ENCODE measurements at regions not wholly inside any gene's neighbourhood (a gene's known extent, or its start where the extent isn't known, plus 50 kb on each side); places are given as distances from the start of the nearest gene placed in this dataset.

DNA sequence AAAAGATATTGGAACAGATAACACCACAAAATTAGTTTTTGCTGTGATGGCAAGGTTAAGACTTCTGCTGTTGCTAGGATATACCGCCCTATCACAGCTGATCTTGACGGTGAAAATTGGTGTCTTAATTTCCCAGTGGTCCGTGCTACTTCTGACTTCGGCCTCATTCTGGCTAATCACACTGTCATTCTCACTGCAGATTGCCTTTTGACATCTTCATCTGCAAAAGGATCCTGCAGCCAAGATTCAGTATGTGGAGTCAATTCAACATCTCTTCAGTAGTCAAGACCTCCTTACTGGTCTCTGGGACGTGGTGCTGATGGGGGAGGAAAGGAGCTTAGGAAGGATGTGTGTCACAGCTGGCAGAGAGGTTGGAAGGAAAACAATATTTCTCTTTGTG lies 438.6 kb downstream of the WDR72 start:
- no peaks in the 10 kb centered on the region for H3K27me3 ChIP-seq (ENCODE audit: control insufficient read depth in 1 of 2, insufficient read depth in 2 of 2, low read length in 2 of 2)
- H3K36me3 ChIP-seq (ENCODE audit: control insufficient read depth in 2 of 2, insufficient read depth in 2 of 2, low read length in 1 of 2): no peaks in the 10 kb centered on the region
- H3K4me3 ChIP-seq (ENCODE audit: low read depth in 1 of 2, low read length in 2 of 2): no peak overlapping the region
- 77 to 78% methylated on average over 5 of the region's 5 CpGs for whole genome bisulfite sequencing, 2 donors
- no peaks in the 10 kb centered on the region for H3K9me3 ChIP-seq (ENCODE audit: control insufficient read depth in 2 of 2, insufficient read depth in 1 of 2, low read depth in 1 of 2, low read length in 1 of 2)
- no peak overlapping the region for H3K27ac ChIP-seq (ENCODE audit: low read depth in 2 of 2, low read length in 1 of 2)
- H3K4me1 ChIP-seq (ENCODE audit: control insufficient read depth in 2 of 2, insufficient read depth in 2 of 2, low read length in 1 of 2): no peaks in the 10 kb centered on the region

DNA sequence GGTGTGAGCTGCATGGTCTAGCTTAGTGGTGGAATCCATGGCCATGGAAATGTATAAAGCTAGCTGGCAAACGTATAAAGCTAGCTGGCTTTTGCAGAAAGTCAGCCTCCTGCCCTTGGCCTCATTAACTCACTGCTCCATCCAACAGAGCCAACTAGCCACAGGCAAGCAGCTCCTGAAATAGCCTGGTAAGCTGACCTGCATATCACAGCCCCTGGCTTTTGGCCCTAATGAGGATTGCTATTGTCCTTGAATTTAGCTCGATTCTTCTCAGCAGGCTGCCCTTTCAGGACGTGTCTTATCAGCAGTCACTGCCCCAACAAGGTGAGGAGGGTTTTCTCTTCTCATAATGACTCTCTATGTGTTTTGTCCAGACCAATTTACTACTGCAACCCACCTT lies 446.8 kb downstream of the WDR72 start:
- Histone ChIP-seq H3K4me1 (ENCODE audit: control insufficient read depth in 2 of 2, insufficient read depth in 2 of 2, low read length in 1 of 2) (no peaks in the 10 kb centered on the region), H3K4me3 (ENCODE audit: low read depth in 1 of 2, low read length in 2 of 2) (no peak overlapping the region), H3K27ac (ENCODE audit: low read depth in 2 of 2, low read length in 1 of 2) (no peak overlapping the region), H3K27me3 (ENCODE audit: control insufficient read depth in 1 of 2, insufficient read depth in 2 of 2, low read length in 2 of 2) (no peaks in the 10 kb centered on the region), H3K9me3 (ENCODE audit: control insufficient read depth in 2 of 2, insufficient read depth in 1 of 2, low read depth in 1 of 2, low read length in 1 of 2) (no peaks in the 10 kb centered on the region), H3K36me3 (ENCODE audit: control insufficient read depth in 2 of 2, insufficient read depth in 2 of 2, low read length in 1 of 2) (no peaks in the 10 kb centered on the region)
- WGBS, 2 donors: 21 to 35% methylated on average over 3 of the region's 3 CpGs

DNA sequence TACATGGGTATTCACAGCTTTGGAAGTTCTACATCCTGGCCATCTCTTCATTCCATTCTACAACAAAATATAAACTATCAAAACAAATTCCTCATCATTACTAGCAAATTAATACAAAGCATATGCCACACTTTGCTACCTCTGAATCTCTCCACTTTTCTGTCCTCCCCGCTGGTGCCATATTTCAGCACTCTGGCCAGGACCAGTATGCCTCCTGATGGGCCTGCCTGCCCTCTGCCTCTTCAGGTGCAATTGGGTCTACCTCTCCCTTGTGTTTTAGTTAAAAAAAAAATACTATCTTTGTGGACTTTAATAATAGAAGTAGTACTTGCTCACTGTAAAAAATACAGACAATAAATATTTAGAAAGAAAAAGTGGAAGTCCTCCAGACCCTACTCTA lies 448.8 kb downstream of the WDR72 start:
- Histone ChIP-seq H3K9me3 (ENCODE audit: control insufficient read depth in 2 of 2, insufficient read depth in 1 of 2, low read depth in 1 of 2, low read length in 1 of 2) (no peaks in the 10 kb centered on the region), H3K27me3 (ENCODE audit: control insufficient read depth in 1 of 2, insufficient read depth in 2 of 2, low read length in 2 of 2) (no peaks in the 10 kb centered on the region), H3K4me3 (ENCODE audit: low read depth in 1 of 2, low read length in 2 of 2) (no peak overlapping the region), H3K4me1 (ENCODE audit: control insufficient read depth in 2 of 2, insufficient read depth in 2 of 2, low read length in 1 of 2) (no peaks in the 10 kb centered on the region), H3K36me3 (ENCODE audit: control insufficient read depth in 2 of 2, insufficient read depth in 2 of 2, low read length in 1 of 2) (no peaks in the 10 kb centered on the region), H3K27ac (ENCODE audit: low read depth in 2 of 2, low read length in 1 of 2) (no peak overlapping the region)
- 85 to 94% methylated on average over 1 of the region's 1 CpG for WGBS, 2 donors

DNA sequence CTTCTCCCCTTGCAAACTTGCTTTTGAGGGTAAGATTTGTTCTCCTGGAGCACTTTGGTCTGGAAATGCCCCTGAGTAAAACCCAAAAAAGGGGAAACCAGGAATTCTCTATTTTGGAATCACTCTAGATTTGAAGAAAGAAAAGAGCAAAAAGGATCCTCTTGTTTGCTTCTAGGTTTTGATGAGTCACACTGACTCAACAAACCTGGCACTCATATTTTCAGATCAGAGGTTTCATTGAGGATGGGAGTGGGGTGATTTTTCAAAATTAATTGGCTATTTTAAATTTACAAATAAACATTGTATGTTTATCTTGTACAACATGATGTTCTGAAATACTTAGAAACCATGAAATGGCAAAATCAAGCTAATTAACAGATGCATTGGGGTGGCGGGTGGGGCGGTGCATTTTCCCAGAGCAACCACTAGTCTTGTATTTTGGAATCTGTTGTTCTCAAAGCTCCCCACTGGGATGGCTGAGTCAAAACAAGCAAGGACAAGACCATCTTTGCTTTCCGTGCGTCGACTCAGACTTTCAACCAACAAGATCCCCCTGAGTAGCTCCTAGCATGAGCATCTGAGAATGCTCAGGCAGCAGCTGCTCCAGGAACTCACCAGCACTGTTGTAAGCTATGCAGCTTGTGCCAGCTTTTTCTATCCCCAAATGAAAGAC lies 451.4 kb downstream of the WDR72 start:
- H3K27ac ChIP-seq (ENCODE audit: low read depth in 2 of 2, low read length in 1 of 2): no peak overlapping the region
- WGBS, 2 donors: 66 to 78% methylated on average over 5 of the region's 5 CpGs
- H3K4me1 ChIP-seq (ENCODE audit: control insufficient read depth in 2 of 2, insufficient read depth in 2 of 2, low read length in 1 of 2): no peaks in the 10 kb centered on the region
- H3K9me3 ChIP-seq (ENCODE audit: control insufficient read depth in 2 of 2, insufficient read depth in 1 of 2, low read depth in 1 of 2, low read length in 1 of 2): no peaks in the 10 kb centered on the region
- no peak overlapping the region for H3K4me3 ChIP-seq (ENCODE audit: low read depth in 1 of 2, low read length in 2 of 2)
- no peaks in the 10 kb centered on the region for H3K27me3 ChIP-seq (ENCODE audit: control insufficient read depth in 1 of 2, insufficient read depth in 2 of 2, low read length in 2 of 2)
- no peaks in the 10 kb centered on the region for H3K36me3 ChIP-seq (ENCODE audit: control insufficient read depth in 2 of 2, insufficient read depth in 2 of 2, low read length in 1 of 2)

DNA sequence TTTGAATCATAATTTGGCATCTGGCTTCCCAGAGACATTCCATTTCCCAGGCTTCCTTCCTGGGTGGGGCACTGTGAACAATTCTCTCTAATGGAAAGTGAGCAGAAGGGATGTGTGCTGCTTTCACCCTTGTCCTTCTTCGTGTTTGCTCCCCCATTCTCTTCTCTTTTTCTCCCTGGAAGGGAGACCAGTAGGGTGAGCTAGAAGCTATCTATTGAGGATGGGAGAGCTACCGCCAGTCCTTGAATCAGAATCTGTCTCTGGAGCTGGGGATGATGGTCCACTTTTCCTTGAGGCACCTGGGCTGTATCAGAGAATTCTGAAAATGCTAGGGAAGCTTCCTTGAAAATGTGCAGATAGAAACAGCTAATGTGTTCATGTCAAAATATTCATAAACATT lies 453.9 kb downstream of the WDR72 start:
- H3K4me3 ChIP-seq (ENCODE audit: low read depth in 1 of 2, low read length in 2 of 2): no peak overlapping the region
- H3K27me3 ChIP-seq (ENCODE audit: control insufficient read depth in 1 of 2, insufficient read depth in 2 of 2, low read length in 2 of 2): no peaks in the 10 kb centered on the region
- H3K9me3 ChIP-seq (ENCODE audit: control insufficient read depth in 2 of 2, insufficient read depth in 1 of 2, low read depth in 1 of 2, low read length in 1 of 2): no peaks in the 10 kb centered on the region
- no peaks in the 10 kb centered on the region for H3K36me3 ChIP-seq (ENCODE audit: control insufficient read depth in 2 of 2, insufficient read depth in 2 of 2, low read length in 1 of 2)
- WGBS, 2 donors: 76 to 81% methylated on average over 2 of the region's 2 CpGs
- no peaks in the 10 kb centered on the region for H3K4me1 ChIP-seq (ENCODE audit: control insufficient read depth in 2 of 2, insufficient read depth in 2 of 2, low read length in 1 of 2)
- H3K27ac ChIP-seq (ENCODE audit: low read depth in 2 of 2, low read length in 1 of 2): no peak overlapping the region

DNA sequence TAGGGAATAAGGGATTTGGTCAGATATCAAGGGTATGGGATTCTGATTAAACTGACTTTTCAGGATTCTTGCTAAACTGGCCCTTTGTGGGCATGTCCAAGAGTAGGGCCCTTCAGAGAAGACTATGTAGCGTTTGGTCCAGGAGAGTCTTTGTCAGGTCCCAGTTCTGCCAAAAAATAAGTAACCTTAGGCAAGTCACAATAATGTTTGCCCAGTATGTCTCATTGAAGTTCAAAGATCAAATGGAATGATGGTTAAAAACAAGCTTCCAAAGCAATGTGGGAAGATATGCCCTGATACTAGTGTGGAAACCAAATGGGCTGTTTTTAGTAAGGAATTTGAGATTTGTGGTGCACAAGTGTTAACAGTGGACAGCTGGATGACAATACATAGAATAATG lies 454.4 kb downstream of the WDR72 start:
- Histone ChIP-seq H3K9me3 (ENCODE audit: control insufficient read depth in 2 of 2, insufficient read depth in 1 of 2, low read depth in 1 of 2, low read length in 1 of 2) (no peaks in the 10 kb centered on the region), H3K4me1 (ENCODE audit: control insufficient read depth in 2 of 2, insufficient read depth in 2 of 2, low read length in 1 of 2) (no peaks in the 10 kb centered on the region), H3K27ac (ENCODE audit: low read depth in 2 of 2, low read length in 1 of 2) (no peak overlapping the region), H3K4me3 (ENCODE audit: low read depth in 1 of 2, low read length in 2 of 2) (no peak overlapping the region), H3K27me3 (ENCODE audit: control insufficient read depth in 1 of 2, insufficient read depth in 2 of 2, low read length in 2 of 2) (no peaks in the 10 kb centered on the region), H3K36me3 (ENCODE audit: control insufficient read depth in 2 of 2, insufficient read depth in 2 of 2, low read length in 1 of 2) (no peaks in the 10 kb centered on the region)
- WGBS, 2 donors: 94 to 96% methylated on average over 1 of the region's 1 CpG

DNA sequence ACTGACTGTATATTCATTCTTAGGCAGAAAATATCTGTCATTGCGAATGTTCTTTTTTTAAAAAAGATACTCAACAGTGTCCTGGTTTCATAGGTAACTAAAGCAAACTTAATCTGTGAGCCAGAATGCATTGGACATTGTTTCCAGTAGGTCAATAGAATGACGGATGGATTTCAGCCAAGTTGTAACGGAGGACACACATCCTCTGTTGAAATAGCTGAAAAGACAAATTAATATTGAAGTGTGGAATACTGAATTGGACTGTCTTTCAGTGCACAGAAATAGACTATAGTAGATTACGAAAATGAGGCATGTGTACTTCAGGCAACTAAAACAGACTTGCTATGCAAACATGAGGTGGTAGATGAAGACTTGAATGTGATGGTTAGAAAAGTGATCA lies 461.6 kb downstream of the WDR72 start:
- H3K9me3 ChIP-seq (ENCODE audit: control insufficient read depth in 2 of 2, insufficient read depth in 1 of 2, low read depth in 1 of 2, low read length in 1 of 2): no peaks in the 10 kb centered on the region
- H3K4me3 ChIP-seq (ENCODE audit: low read depth in 1 of 2, low read length in 2 of 2): no peak overlapping the region
- H3K4me1 ChIP-seq (ENCODE audit: control insufficient read depth in 2 of 2, insufficient read depth in 2 of 2, low read length in 1 of 2): no peaks in the 10 kb centered on the region
- no peaks in the 10 kb centered on the region for H3K27me3 ChIP-seq (ENCODE audit: control insufficient read depth in 1 of 2, insufficient read depth in 2 of 2, low read length in 2 of 2)
- 51 to 58% methylated on average over 4 of the region's 4 CpGs for WGBS, 2 donors
- H3K27ac ChIP-seq (ENCODE audit: low read depth in 2 of 2, low read length in 1 of 2): no peak overlapping the region
- H3K36me3 ChIP-seq (ENCODE audit: control insufficient read depth in 2 of 2, insufficient read depth in 2 of 2, low read length in 1 of 2): no peaks in the 10 kb centered on the region

DNA sequence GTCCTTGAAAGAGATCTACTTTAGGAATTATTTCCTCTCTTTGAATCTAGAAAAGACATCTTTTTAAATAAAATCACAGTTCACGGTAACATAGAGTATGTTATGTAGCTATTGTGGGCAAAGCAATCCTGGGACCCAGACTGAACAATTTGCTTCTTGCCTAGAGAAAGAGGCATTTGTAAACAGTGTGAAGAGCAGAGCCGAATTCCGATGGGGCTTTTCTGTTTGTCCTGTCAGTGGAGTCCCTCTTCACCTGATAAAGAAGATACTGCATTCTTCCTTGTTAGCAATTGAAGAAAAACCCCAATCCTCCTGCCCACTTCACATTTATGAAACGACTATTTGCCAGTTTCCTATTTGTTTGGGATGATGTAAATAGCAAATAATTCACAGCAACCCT lies 462.9 kb downstream of the WDR72 start:
- 30 to 40% methylated on average over 4 of the region's 4 CpGs for WGBS, 2 donors
- H3K27me3 ChIP-seq (ENCODE audit: control insufficient read depth in 1 of 2, insufficient read depth in 2 of 2, low read length in 2 of 2): no peaks in the 10 kb centered on the region
- H3K27ac ChIP-seq (ENCODE audit: low read depth in 2 of 2, low read length in 1 of 2): no peak overlapping the region
- peaks cover 0 to 2% of the 10 kb centered on the region in 2 donors for H3K9me3 ChIP-seq (ENCODE audit: control insufficient read depth in 2 of 2, insufficient read depth in 1 of 2, low read depth in 1 of 2, low read length in 1 of 2)
- H3K4me1 ChIP-seq (ENCODE audit: control insufficient read depth in 2 of 2, insufficient read depth in 2 of 2, low read length in 1 of 2): no peaks in the 10 kb centered on the region
- no peak overlapping the region for H3K4me3 ChIP-seq (ENCODE audit: low read depth in 1 of 2, low read length in 2 of 2)
- no peaks in the 10 kb centered on the region for H3K36me3 ChIP-seq (ENCODE audit: control insufficient read depth in 2 of 2, insufficient read depth in 2 of 2, low read length in 1 of 2)

DNA sequence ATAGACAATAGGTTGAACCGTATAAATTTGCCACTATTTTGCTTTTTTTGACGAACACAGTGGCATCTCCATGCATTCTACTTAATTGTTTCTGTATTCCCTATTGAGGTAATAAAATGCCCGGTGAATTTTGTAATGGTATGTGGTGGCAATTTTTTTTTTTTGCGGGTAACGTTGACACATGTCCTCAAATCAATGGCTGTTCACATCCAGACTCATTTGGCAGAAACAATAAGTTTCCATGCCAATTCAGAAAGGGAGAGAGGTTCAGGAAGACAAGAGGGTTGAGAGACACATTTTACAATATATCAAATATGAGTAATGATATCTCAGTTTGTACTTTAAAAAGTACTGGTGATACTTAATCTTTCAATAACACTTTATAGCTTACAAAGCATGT lies 463.9 kb downstream of the WDR72 start:
- H3K27me3 ChIP-seq (ENCODE audit: control insufficient read depth in 1 of 2, insufficient read depth in 2 of 2, low read length in 2 of 2): no peaks in the 10 kb centered on the region
- no peak overlapping the region for H3K4me3 ChIP-seq (ENCODE audit: low read depth in 1 of 2, low read length in 2 of 2)
- H3K36me3 ChIP-seq (ENCODE audit: control insufficient read depth in 2 of 2, insufficient read depth in 2 of 2, low read length in 1 of 2): no peaks in the 10 kb centered on the region
- H3K4me1 ChIP-seq (ENCODE audit: control insufficient read depth in 2 of 2, insufficient read depth in 2 of 2, low read length in 1 of 2): no peaks in the 10 kb centered on the region
- H3K9me3 ChIP-seq (ENCODE audit: control insufficient read depth in 2 of 2, insufficient read depth in 1 of 2, low read depth in 1 of 2, low read length in 1 of 2): peaks cover 0 to 2% of the 10 kb centered on the region in 2 donors
- no peak overlapping the region for H3K27ac ChIP-seq (ENCODE audit: low read depth in 2 of 2, low read length in 1 of 2)
- whole genome bisulfite sequencing, 2 donors: 67 to 71% methylated on average over 5 of the region's 5 CpGs

DNA sequence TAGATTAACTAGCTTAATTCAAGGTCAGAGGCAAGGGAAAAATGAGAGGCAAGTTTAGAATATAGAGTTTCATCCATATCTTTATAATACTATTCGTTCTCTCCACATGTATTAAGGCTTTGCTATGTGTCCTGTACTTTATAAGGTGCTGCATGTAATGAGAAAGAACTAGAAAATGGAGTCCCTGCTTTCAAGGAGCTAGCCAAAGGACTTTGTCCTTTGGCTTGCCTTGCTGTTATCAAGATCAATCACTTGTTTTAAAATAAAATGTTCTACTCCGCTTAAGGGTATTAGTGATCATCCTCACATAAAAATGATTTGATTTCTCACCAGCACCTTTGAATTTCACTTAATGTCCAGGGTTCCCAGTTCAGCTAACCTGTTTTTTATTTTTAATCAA lies 470.9 kb downstream of the WDR72 start:
- Histone ChIP-seq H3K36me3 (ENCODE audit: control insufficient read depth in 2 of 2, insufficient read depth in 2 of 2, low read length in 1 of 2) (no peaks in the 10 kb centered on the region), H3K27ac (ENCODE audit: low read depth in 2 of 2, low read length in 1 of 2) (no peak overlapping the region), H3K4me3 (ENCODE audit: low read depth in 1 of 2, low read length in 2 of 2) (no peak overlapping the region), H3K9me3 (ENCODE audit: control insufficient read depth in 2 of 2, insufficient read depth in 1 of 2, low read depth in 1 of 2, low read length in 1 of 2) (peaks cover 0 to 2% of the 10 kb centered on the region in 2 donors), H3K4me1 (ENCODE audit: control insufficient read depth in 2 of 2, insufficient read depth in 2 of 2, low read length in 1 of 2) (no peaks in the 10 kb centered on the region), H3K27me3 (ENCODE audit: control insufficient read depth in 1 of 2, insufficient read depth in 2 of 2, low read length in 2 of 2) (no peaks in the 10 kb centered on the region)
- 71 to 82% methylated on average over 2 of the region's 2 CpGs for WGBS, 2 donors

Measured in esophagus (tissue), 2 donors.